Upper lobe of left lung (tissue), 4 donors: ENCODE measurements at regions not wholly inside any gene's neighbourhood (a gene's known extent, or its start where the extent isn't known, plus 50 kb on each side); places are given as distances from the start of the nearest gene placed in this dataset.

Experiments
- CTCF ChIP-seq, 6 experiments: fragments of 450-650 bp in 4 of 6; fragments of 200-600 bp in 2 of 6; sonication (generic) in 2 of 6; IDR thresholded peaks; one replicate each; pipeline ENCODE4 v1.5.1; 2016 to 2019; ENCODE audit warnings: antibody characterized with exemption in 6 of 6
- POLR2A ChIP-seq, 4 donors: fragments of 450-650 bp; IDR thresholded peaks; one replicate each; pipeline ENCODE4 v1.5.1; 2016 to 2017; ENCODE audit warnings: antibody characterized with exemption in 4 of 4, mild to moderate bottlenecking in 2 of 4

GRCh38 chr2:40721595-40721994 lies 269.7 kb upstream of the SLC8A1 start:
- TF ChIP-seq CTCF (IDR thresholded peaks at IDR 0.05) = no peak
- no peak for TF ChIP-seq POLR2A (IDR thresholded peaks at IDR 0.05)
